Fibroblast of mammary gland (primary cell): ENCODE measurements at regions not wholly inside any gene's neighbourhood (a gene's known extent, or its start where the extent isn't known, plus 50 kb on each side); places are given as distances from the start of the nearest gene placed in this dataset.

Source experiments
- DNase-seq: peaks from one replicate; pipeline ENCODE4 v3.0.0-alpha.2; 2010; ENCODE audit warnings: low read depth
- H3K4me3 ChIP-seq: 2 replicates; pipeline ENCODE4 v1.5.1; 2011; ENCODE audit warnings: low read depth, mild to moderate bottlenecking, low read length, moderate library complexity; ENCODE audit not compliant: control insufficient read depth
- CTCF ChIP-seq: conservative IDR thresholded peaks from 2 replicates; pipeline ENCODE4 v1.5.1; 2011; ENCODE audit warnings: low read depth, low read length, inconsistent platforms; ENCODE audit not compliant: control insufficient read depth, insufficient read depth

DNA sequence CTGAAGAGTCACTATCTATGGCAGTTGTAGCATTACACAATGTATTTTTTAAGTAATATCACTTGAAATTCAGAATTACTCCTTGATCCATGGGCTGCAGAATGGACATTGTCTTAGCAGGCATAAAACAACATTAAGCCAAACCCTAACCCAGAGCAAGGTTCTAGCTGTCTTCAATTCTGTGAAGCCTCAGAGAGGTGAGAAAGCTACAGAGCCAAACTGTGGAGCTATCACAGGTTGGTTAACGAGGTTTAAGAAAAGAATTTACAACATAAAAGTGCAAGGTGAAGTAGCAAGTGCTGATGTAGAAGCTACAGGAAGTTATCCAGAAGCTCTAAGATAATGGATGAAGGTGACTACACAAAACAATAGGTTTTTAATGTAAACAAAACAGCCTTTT is 582.7 kb upstream of the POT1 start:
- no peak for DNase-seq
- TF ChIP-seq CTCF: no peak

DNA sequence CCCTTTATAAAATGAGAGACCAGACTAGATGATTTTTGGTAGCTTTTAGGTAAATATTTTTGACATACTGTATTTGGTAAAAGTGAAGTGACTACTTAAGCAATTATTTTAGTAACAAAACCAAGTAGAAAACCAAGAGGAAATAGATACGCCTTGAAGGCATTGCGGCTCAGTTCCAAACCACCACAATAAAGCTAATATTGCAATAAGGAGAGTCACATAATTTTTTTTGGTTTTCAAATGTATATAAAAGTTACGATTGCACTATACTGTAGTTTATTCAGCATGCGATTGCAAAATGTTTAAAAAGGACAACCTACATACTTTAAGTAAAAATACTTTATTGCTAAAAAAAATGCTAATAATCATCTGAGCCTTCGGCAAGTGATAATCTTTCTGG is 581.7 kb upstream of the POT1 start:
- no peak overlapping the region for H3K4me3 ChIP-seq
- no peak for TF ChIP-seq CTCF
- DNase-seq: no peak

More for the DNA sequence above, 582.7 kb upstream of the POT1 start:
- H3K4me3 ChIP-seq: no peak overlapping the region

DNA sequence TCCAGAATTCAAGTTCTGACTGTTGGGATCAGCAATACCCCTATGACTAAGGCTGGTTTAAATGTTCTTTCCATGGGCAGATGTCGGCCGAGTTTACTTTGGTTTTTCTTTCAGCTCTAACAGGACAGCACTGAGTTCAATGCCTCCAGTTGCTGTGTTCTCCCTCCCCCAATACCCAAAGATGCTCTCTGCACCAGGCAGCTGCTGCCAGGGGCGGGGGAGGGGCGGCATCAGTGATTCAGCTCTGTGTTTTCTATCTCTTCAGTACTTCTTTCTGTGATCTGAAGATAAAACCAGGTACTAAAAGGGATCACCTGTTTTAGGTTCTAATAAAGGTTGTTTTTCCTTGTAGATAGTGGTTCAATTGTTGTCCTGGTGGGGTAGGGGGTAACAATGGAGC is 576.7 kb upstream of the POT1 start:
- no peak for DNase-seq
- TF ChIP-seq CTCF: no peak
- H3K4me3 ChIP-seq: no peak overlapping the region

- TF ChIP-seq CTCF: no peak
- no peak overlapping the region for H3K4me3 ChIP-seq
- no peak for DNase-seq
Observed at GRCh38 chr7:125504848-125505247, 575.2 kb upstream of the POT1 start.

GRCh38 chr7:125495997-125496396 is 566.4 kb upstream of the POT1 start:
- no peak overlapping the region for H3K4me3 ChIP-seq
- no peak for DNase-seq
- TF ChIP-seq CTCF: no peak

- no peak for TF ChIP-seq CTCF
- no peak for DNase-seq
- H3K4me3 ChIP-seq: no peak overlapping the region
Observed at GRCh38 chr7:125492521-125492920, 562.9 kb upstream of the POT1 start.

- no peak for DNase-seq
- no peak overlapping the region for H3K4me3 ChIP-seq
- no peak for TF ChIP-seq CTCF
Observed at GRCh38 chr7:125491137-125491536, 561.5 kb upstream of the POT1 start.
